ENCODE measurements at regions not wholly inside any gene's neighbourhood (a gene's known extent, or its start where the extent isn't known, plus 50 kb on each side); places are given as distances from the start of the nearest gene placed in this dataset.

GRCh38 chr3:170746175-170746942 is 123.6 kb downstream of the RPL22L1 start:
- Histone ChIP-seq H3K4me3 (ENCODE audit: low read length, poor library complexity, severe bottlenecking) (no peak overlapping the region), H3K9me2 (replicated peaks; ENCODE audit: low read depth, low read length) (no peaks in the 10 kb centered on the region), H2AFZ (ENCODE audit: low read length) (no peak overlapping the region), H3K4me2 (ENCODE audit: low read depth, low read length, poor library complexity, severe bottlenecking) (no peak overlapping the region), H4K20me1 (ENCODE audit: insufficient read depth, low read length, poor library complexity, severe bottlenecking) (no peaks in the 10 kb centered on the region), H3K4me1 (ENCODE audit: insufficient read depth, low read length, poor library complexity, severe bottlenecking) (no peaks in the 10 kb centered on the region), H3K9ac (ENCODE audit: low read depth, low read length, poor library complexity, severe bottlenecking) (no peak overlapping the region), H3K79me2 (ENCODE audit: insufficient read depth, low read length) (no peaks in the 10 kb centered on the region), H3K27me3 (ENCODE audit: insufficient read depth, low read length, poor library complexity, severe bottlenecking) (no peaks in the 10 kb centered on the region), H3F3A (ENCODE audit: low read depth) (no peaks in the 10 kb centered on the region), H3K9me3 (ENCODE audit: insufficient read depth, low read depth, low read length) (no peaks in the 10 kb centered on the region), H3K36me3 (ENCODE audit: insufficient read depth, low read length) (no peaks in the 10 kb centered on the region)
- TF ChIP-seq EZH2phosphoT487 (IDR thresholded peaks at IDR 0.05; ENCODE audit: borderline replicate concordance) (no peak), CTCF (conservative IDR thresholded peaks at IDR 0.05; ENCODE audit: low read length) (no peak)

GRCh38 chr3:170745211-170745718 is 124.7 kb downstream of the RPL22L1 start:
- no peaks in the 10 kb centered on the region for H3F3A ChIP-seq (ENCODE audit: low read depth)
- no peak overlapping the region for H2AFZ ChIP-seq (ENCODE audit: low read length)

GRCh38 chr3:170741756-170742529 is 128.1 kb downstream of the RPL22L1 start:
- Histone ChIP-seq H3K4me3 (ENCODE audit: low read length, poor library complexity, severe bottlenecking) (no peak overlapping the region), H2AFZ (ENCODE audit: low read length) (no peak overlapping the region), H3K9me2 (replicated peaks; ENCODE audit: low read depth, low read length) (no peaks in the 10 kb centered on the region), H4K20me1 (ENCODE audit: insufficient read depth, low read length, poor library complexity, severe bottlenecking) (no peaks in the 10 kb centered on the region), H3K4me2 (ENCODE audit: low read depth, low read length, poor library complexity, severe bottlenecking) (no peak overlapping the region), H3K36me3 (ENCODE audit: insufficient read depth, low read length) (no peaks in the 10 kb centered on the region), H3K4me1 (ENCODE audit: insufficient read depth, low read length, poor library complexity, severe bottlenecking) (no peaks in the 10 kb centered on the region), H3K27me3 (ENCODE audit: insufficient read depth, low read length, poor library complexity, severe bottlenecking) (no peaks in the 10 kb centered on the region), H3K9ac (ENCODE audit: low read depth, low read length, poor library complexity, severe bottlenecking) (no peak overlapping the region), H3F3A (ENCODE audit: low read depth) (no peaks in the 10 kb centered on the region), H3K79me2 (ENCODE audit: insufficient read depth, low read length) (no peaks in the 10 kb centered on the region), H3K9me3 (ENCODE audit: insufficient read depth, low read depth, low read length) (no peaks in the 10 kb centered on the region)
- no peak for TF ChIP-seq EZH2phosphoT487 (IDR thresholded peaks at IDR 0.05; ENCODE audit: borderline replicate concordance)
- TF ChIP-seq CTCF (conservative IDR thresholded peaks at IDR 0.05; ENCODE audit: low read length), result no peak

More at GRCh38 chr3:170745211-170745718, 124.7 kb downstream of the RPL22L1 start:
- Histone ChIP-seq H3K4me3 (ENCODE audit: low read length, poor library complexity, severe bottlenecking) (no peak overlapping the region), H3K4me1 (ENCODE audit: insufficient read depth, low read length, poor library complexity, severe bottlenecking) (no peaks in the 10 kb centered on the region), H3K9ac (ENCODE audit: low read depth, low read length, poor library complexity, severe bottlenecking) (no peak overlapping the region), H3K36me3 (ENCODE audit: insufficient read depth, low read length) (no peaks in the 10 kb centered on the region), H3K27me3 (ENCODE audit: insufficient read depth, low read length, poor library complexity, severe bottlenecking) (no peaks in the 10 kb centered on the region), H3K9me3 (ENCODE audit: insufficient read depth, low read depth, low read length) (no peaks in the 10 kb centered on the region), H3K9me2 (replicated peaks; ENCODE audit: low read depth, low read length) (no peaks in the 10 kb centered on the region), H3K79me2 (ENCODE audit: insufficient read depth, low read length) (no peaks in the 10 kb centered on the region), H4K20me1 (ENCODE audit: insufficient read depth, low read length, poor library complexity, severe bottlenecking) (no peaks in the 10 kb centered on the region), H3K4me2 (ENCODE audit: low read depth, low read length, poor library complexity, severe bottlenecking) (no peak overlapping the region)
- TF ChIP-seq CTCF (conservative IDR thresholded peaks at IDR 0.05; ENCODE audit: low read length) (no peak), EZH2phosphoT487 (IDR thresholded peaks at IDR 0.05; ENCODE audit: borderline replicate concordance) (no peak)
